Fibroblast of lung (primary cell): ENCODE measurements at regions not wholly inside any gene's neighbourhood (a gene's known extent, or its start where the extent isn't known, plus 50 kb on each side); places are given as distances from the start of the nearest gene placed in this dataset.

Experiments
- DNase-seq, 2 donors: peaks; one replicate each; pipeline versions ENCODE4 v3.0.0 to v3.0.0-alpha.2; 2010; ENCODE audit warnings: low read depth in 2 of 2
- H2AFZ ChIP-seq: 2 replicates; pipeline ENCODE4 v1.5.1; 2012; ENCODE audit warnings: low read length, control low read depth, inconsistent platforms
- H3K27ac ChIP-seq: 2 replicates; pipeline ENCODE4 v1.5.1; 2011; ENCODE audit warnings: low read length, control low read depth; ENCODE audit not compliant: insufficient read depth
- H3K27me3 ChIP-seq: 2 replicates; pipeline ENCODE4 v1.5.1; 2011; ENCODE audit warnings: mild to moderate bottlenecking, low read length; ENCODE audit not compliant: control insufficient read depth, insufficient read depth
- H3K36me3 ChIP-seq: 2 replicates; pipeline ENCODE4 v1.5.1; 2011; ENCODE audit warnings: low read length; ENCODE audit not compliant: control insufficient read depth, insufficient read depth
- H3K4me1 ChIP-seq: 2 replicates; pipeline ENCODE4 v1.5.1; 2011; ENCODE audit warnings: low read length; ENCODE audit not compliant: control insufficient read depth, insufficient read depth; ENCODE audit errors: extremely low read depth
- H3K4me2 ChIP-seq: 2 replicates; pipeline ENCODE4 v1.5.1; 2011; ENCODE audit warnings: low read length, control low read depth; ENCODE audit not compliant: insufficient read depth; ENCODE audit errors: extremely low read depth
- H3K4me3 ChIP-seq, 4 experiments: fragments of 200-600 bp in 1 of 4; sonication (generic) in 1 of 4; replicated peaks in 1 of 4; 2 replicates each; pipeline ENCODE4 v1.5.1; 2011 to 2016; ENCODE audit warnings: low read length in 4 of 4, low read depth in 3 of 4, mild to moderate bottlenecking in 3 of 4, control low read depth in 2 of 4, inconsistent platforms in 1 of 4, mixed read lengths in 1 of 4; ENCODE audit not compliant: insufficient read depth in 1 of 4; ENCODE audit errors: control extremely low read depth in 1 of 4
- H3K79me2 ChIP-seq: 2 replicates; pipeline ENCODE4 v1.5.1; 2012; ENCODE audit warnings: mild to moderate bottlenecking, low read length, inconsistent platforms; ENCODE audit not compliant: control insufficient read depth, insufficient read depth
- H3K9ac ChIP-seq: 2 replicates; pipeline ENCODE4 v1.5.1; 2011; ENCODE audit warnings: mild to moderate bottlenecking, low read length, control low read depth; ENCODE audit not compliant: insufficient read depth
- H3K9me3 ChIP-seq: 2 replicates; pipeline ENCODE4 v1.5.1; 2012; ENCODE audit warnings: low read depth, low read length; ENCODE audit not compliant: control insufficient read depth, insufficient read depth
- H4K20me1 ChIP-seq: 2 replicates; pipeline ENCODE4 v1.5.1; 2011; ENCODE audit warnings: low read length; ENCODE audit not compliant: control insufficient read depth, insufficient read depth; ENCODE audit errors: extremely low read depth
- EZH2 ChIP-seq: IDR thresholded peaks from 2 replicates; pipeline ENCODE4 v1.5.1; 2012; ENCODE audit warnings: low read length, control low read depth, mild to moderate bottlenecking; ENCODE audit errors: missing control alignments
- TF ChIP-seq, protein P1 (sequence below), 2 donors: IDR thresholded peaks in 1 of 2; conservative IDR thresholded peaks in 1 of 2; 1 replicate in 1 of 2; 2 replicates in 1 of 2; pipeline ENCODE4 v1.5.1; 2011 to 2012; ENCODE audit warnings: low read length in 2 of 2, control low read depth in 1 of 2, inconsistent platforms in 1 of 2, low read depth in 1 of 2, mild to moderate bottlenecking in 1 of 2

DNA sequence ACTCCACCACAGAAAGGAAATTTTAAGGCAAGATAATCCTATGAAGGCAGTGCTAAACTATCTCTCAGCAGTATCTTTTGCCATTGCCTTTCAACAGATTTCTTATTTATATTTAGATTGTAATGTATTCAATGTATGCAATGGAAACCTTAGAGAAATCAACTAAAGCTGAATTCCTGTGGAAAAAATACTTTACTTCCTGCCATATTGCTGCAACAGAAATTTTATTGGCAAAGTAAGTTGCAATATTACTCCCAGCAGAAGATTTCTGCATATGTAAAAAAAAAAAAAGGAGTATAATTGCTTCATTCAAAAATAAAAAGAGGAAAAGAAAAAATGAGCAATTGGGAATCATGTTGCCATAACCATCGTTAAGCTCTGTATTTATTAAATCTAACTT lies 454.6 kb upstream of the CD180 start:
- Histone ChIP-seq H3K27me3 (no peaks in the 10 kb centered on the region), H2AFZ (no peak overlapping the region), H3K4me2 (no peak overlapping the region), H4K20me1 (no peaks in the 10 kb centered on the region), H3K9me3 (no peaks in the 10 kb centered on the region), H3K79me2 (no peaks in the 10 kb centered on the region), H3K9ac (no peak overlapping the region), H3K4me3 (no peak overlapping the region), H3K27ac (no peak overlapping the region), H3K36me3 (no peaks in the 10 kb centered on the region), H3K4me1 (no peaks in the 10 kb centered on the region)
- TF ChIP-seq, protein P1, sequence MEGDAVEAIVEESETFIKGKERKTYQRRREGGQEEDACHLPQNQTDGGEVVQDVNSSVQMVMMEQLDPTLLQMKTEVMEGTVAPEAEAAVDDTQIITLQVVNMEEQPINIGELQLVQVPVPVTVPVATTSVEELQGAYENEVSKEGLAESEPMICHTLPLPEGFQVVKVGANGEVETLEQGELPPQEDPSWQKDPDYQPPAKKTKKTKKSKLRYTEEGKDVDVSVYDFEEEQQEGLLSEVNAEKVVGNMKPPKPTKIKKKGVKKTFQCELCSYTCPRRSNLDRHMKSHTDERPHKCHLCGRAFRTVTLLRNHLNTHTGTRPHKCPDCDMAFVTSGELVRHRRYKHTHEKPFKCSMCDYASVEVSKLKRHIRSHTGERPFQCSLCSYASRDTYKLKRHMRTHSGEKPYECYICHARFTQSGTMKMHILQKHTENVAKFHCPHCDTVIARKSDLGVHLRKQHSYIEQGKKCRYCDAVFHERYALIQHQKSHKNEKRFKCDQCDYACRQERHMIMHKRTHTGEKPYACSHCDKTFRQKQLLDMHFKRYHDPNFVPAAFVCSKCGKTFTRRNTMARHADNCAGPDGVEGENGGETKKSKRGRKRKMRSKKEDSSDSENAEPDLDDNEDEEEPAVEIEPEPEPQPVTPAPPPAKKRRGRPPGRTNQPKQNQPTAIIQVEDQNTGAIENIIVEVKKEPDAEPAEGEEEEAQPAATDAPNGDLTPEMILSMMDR (conservative IDR thresholded peaks at IDR 0.05 in 1 of 2, IDR thresholded peaks at IDR 0.05 in 1 of 2; ENCODE audit: low read depth in 1 of 2, low read length in 2 of 2), result no peak
- TF ChIP-seq EZH2, result no peak
- DNase-seq, result no peak

- H2AFZ ChIP-seq, result peak overlapping the region; percentile 29
- no peak for TF ChIP-seq EZH2
- TF ChIP-seq, protein P1 (conservative IDR thresholded peaks at IDR 0.05 in 1 of 2, IDR thresholded peaks at IDR 0.05 in 1 of 2; ENCODE audit: low read depth in 1 of 2, low read length in 2 of 2), result no peak
- H3K4me1 ChIP-seq, result no peaks in the 10 kb centered on the region
- H3K36me3 ChIP-seq, result no peaks in the 10 kb centered on the region
- no peak overlapping the region for H3K4me3 ChIP-seq
- H3K27me3 ChIP-seq, result no peaks in the 10 kb centered on the region
- no peaks in the 10 kb centered on the region for H3K9me3 ChIP-seq
- no peaks in the 10 kb centered on the region for H4K20me1 ChIP-seq
- peak overlapping the region; percentile 15 for H3K4me2 ChIP-seq
- H3K79me2 ChIP-seq, result no peaks in the 10 kb centered on the region
- peak; percentile 53 to 92 for DNase-seq
- H3K9ac ChIP-seq, result no peak overlapping the region
- H3K27ac ChIP-seq, result no peak overlapping the region
Measured at GRCh38 chr5:67648201-67648671, 451.6 kb upstream of the CD180 start.

DNA sequence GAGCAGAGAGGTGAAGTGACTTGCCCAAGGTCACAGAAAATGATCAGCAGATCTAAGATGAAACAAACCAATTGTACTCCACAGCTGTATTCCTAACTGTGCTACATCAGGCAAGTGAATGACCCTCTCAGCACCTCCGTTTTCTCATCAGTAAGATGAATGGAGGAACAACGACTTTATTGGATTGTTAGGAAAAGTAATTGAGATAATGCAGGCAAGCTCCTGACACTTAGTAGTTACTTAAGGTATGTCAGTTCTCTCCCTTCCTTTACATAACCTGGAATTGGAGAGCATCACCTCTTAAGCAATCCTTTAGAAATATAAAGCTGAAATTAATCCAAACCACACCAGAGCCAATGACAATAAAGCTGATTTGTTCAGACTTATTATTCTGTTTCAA lies 451.2 kb upstream of the CD180 start:
- Histone ChIP-seq H4K20me1 (no peaks in the 10 kb centered on the region), H3K27me3 (no peaks in the 10 kb centered on the region), H3K9me3 (no peaks in the 10 kb centered on the region), H3K36me3 (no peaks in the 10 kb centered on the region), H3K9ac (no peak overlapping the region), H3K27ac (no peak overlapping the region), H3K4me3 (no peak overlapping the region), H3K4me2 (no peak overlapping the region), H3K4me1 (no peaks in the 10 kb centered on the region), H3K79me2 (no peaks in the 10 kb centered on the region), H2AFZ (no peak overlapping the region)
- no peak for TF ChIP-seq EZH2
- TF ChIP-seq, protein P1 (conservative IDR thresholded peaks at IDR 0.05 in 1 of 2, IDR thresholded peaks at IDR 0.05 in 1 of 2; ENCODE audit: low read depth in 1 of 2, low read length in 2 of 2), result no peak
- DNase-seq, result no peak
